ENCODE measurements at regions not wholly inside any gene's neighbourhood (a gene's known extent, or its start where the extent isn't known, plus 50 kb on each side); places are given as distances from the start of the nearest gene placed in this dataset.
"Not testable (repeated sequence)": the region's sequence is repeated elsewhere in the genome, so short reads cannot be mapped to it uniquely, and the experiment has no call there.

DNA sequence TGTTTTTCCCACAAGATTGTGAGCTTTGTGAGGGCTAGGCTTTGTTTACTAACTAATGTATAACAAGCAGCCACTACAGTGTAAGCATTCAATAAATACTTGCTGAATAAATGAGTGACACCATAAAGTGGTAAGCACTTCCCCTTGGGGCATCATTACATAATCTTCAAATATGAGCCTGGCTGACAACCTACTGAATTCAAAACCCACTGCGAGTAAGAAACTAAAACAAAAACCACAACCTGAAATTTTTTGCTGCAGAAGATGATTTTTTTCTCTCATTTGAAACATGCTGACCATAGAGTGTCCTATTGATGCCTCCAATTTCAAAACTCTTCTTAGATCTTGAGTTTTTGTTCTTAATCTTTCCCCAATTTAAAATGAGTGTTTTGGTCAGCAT, 331.3 kb upstream of the CCNG1 start:
- no peak for ATAC-seq
- H3K9me3 ChIP-seq (ENCODE audit: control insufficient read depth, insufficient read depth, low read length): no peaks in the 10 kb centered on the region
- WGBS (ENCODE audit: insufficient coverage): 71% methylated on average over 1 of the region's 1 CpG
- Mint-ChIP-seq H3K27me3 (ENCODE audit: low read depth in 2 of 2) (no peaks in the 10 kb centered on the region), H3K27ac (no peak overlapping the region), H3K4me1 (no peaks in the 10 kb centered on the region), H3K9me3 (peaks cover 19 to 20% of the 10 kb centered on the region in 2 donors), H3K4me3 (no peak overlapping the region), H3K36me3 (no peaks in the 10 kb centered on the region)
- intact Hi-C loops (cut with micrococcal nuclease): no loop called here
- no peaks in the 10 kb centered on the region for H3K27me3 ChIP-seq (ENCODE audit: control insufficient read depth, insufficient read depth, low read length)
- DNase-seq: no peak
- no peaks in the 10 kb centered on the region for H3K4me1 ChIP-seq (ENCODE audit: control insufficient read depth, insufficient read depth, low read length)
- no peaks in the 10 kb centered on the region for H3K36me3 ChIP-seq (ENCODE audit: control insufficient read depth, insufficient read depth, low read length)
- no peak overlapping the region for H3K27ac ChIP-seq (ENCODE audit: low read length)
- H3K4me3 ChIP-seq (ENCODE audit: low read length): no peak overlapping the region
- TF ChIP-seq, protein P1, sequence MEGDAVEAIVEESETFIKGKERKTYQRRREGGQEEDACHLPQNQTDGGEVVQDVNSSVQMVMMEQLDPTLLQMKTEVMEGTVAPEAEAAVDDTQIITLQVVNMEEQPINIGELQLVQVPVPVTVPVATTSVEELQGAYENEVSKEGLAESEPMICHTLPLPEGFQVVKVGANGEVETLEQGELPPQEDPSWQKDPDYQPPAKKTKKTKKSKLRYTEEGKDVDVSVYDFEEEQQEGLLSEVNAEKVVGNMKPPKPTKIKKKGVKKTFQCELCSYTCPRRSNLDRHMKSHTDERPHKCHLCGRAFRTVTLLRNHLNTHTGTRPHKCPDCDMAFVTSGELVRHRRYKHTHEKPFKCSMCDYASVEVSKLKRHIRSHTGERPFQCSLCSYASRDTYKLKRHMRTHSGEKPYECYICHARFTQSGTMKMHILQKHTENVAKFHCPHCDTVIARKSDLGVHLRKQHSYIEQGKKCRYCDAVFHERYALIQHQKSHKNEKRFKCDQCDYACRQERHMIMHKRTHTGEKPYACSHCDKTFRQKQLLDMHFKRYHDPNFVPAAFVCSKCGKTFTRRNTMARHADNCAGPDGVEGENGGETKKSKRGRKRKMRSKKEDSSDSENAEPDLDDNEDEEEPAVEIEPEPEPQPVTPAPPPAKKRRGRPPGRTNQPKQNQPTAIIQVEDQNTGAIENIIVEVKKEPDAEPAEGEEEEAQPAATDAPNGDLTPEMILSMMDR (IDR thresholded peaks at IDR 0.05): no peak

DNA sequence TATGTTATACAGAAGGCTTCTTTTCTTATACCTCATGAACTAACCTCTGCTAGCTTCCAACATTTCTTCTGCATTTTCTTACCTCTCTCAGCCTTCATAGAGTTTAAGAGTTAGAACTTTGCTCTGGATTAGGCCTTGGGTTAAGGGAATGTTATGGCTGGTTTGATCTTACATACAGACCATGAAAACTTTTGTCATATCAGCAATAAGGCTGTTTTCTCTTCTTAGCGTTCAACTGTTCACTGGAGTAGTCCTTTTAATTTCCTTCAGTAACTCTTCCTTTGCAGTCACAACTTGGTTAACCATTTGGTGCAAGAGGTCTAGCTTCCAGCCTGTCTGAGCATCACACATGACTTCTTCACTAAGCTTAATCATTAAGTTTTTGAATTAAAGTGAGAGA, 329.0 kb upstream of the CCNG1 start:
- Mint-ChIP-seq H3K36me3 (no peaks in the 10 kb centered on the region), H3K27ac (no peak overlapping the region), H3K9me3 (peaks cover 16 to 19% of the 10 kb centered on the region in 2 donors), H3K4me3 (no peak overlapping the region), H3K27me3 (ENCODE audit: low read depth in 2 of 2) (no peaks in the 10 kb centered on the region), H3K4me1 (no peaks in the 10 kb centered on the region)
- TF ChIP-seq, protein P1 (IDR thresholded peaks at IDR 0.05): no peak
- no peaks in the 10 kb centered on the region for H3K27me3 ChIP-seq (ENCODE audit: control insufficient read depth, insufficient read depth, low read length)
- 88% methylated on average over 1 of the region's 1 CpG for WGBS (ENCODE audit: insufficient coverage)
- no peaks in the 10 kb centered on the region for H3K9me3 ChIP-seq (ENCODE audit: control insufficient read depth, insufficient read depth, low read length)
- no peak for DNase-seq
- ATAC-seq: no peak
- H3K36me3 ChIP-seq (ENCODE audit: control insufficient read depth, insufficient read depth, low read length): no peaks in the 10 kb centered on the region
- no peak overlapping the region for H3K4me3 ChIP-seq (ENCODE audit: low read length)
- intact Hi-C loops (cut with micrococcal nuclease): no loop called here
- H3K4me1 ChIP-seq (ENCODE audit: control insufficient read depth, insufficient read depth, low read length): no peaks in the 10 kb centered on the region
- H3K27ac ChIP-seq (ENCODE audit: low read length): no peak overlapping the region

DNA sequence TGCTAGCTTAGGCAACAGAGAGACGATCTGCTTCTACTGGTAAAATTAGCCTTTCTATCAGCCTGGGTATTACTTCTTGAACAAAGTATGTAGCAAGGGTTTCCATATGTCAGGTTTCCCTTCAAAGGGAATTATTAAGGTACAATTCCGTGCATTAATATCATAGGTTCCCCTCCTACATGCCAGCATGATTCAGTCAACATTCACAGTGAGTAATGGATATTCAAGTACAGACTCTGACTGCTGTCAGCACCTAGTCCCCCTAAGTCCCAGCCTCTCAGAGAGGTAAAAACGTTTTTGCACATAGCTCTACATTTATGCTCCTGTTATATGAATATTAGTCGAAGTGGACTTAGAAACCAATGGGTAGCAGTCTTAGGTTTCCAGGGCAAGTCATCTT, 322.4 kb upstream of the CCNG1 start:
- Histone ChIP-seq H3K27ac (ENCODE audit: low read length) (no peak overlapping the region), H3K27me3 (ENCODE audit: control insufficient read depth, insufficient read depth, low read length) (no peaks in the 10 kb centered on the region), H3K36me3 (ENCODE audit: control insufficient read depth, insufficient read depth, low read length) (no peaks in the 10 kb centered on the region), H3K4me1 (ENCODE audit: control insufficient read depth, insufficient read depth, low read length) (no peaks in the 10 kb centered on the region), H3K9me3 (ENCODE audit: control insufficient read depth, insufficient read depth, low read length) (no peaks in the 10 kb centered on the region), H3K4me3 (ENCODE audit: low read length) (no peak overlapping the region)
- no peak overlapping the region for H3K27ac Mint-ChIP-seq
- DNase-seq (no peak), ATAC-seq (no peak)
- intact Hi-C loops (cut with micrococcal nuclease): no loop called here
- H3K4me3 Mint-ChIP-seq: no peak overlapping the region
- H3K9me3 Mint-ChIP-seq: peaks cover 9 to 17% of the 10 kb centered on the region in 2 donors
- no peaks in the 10 kb centered on the region for H3K36me3 Mint-ChIP-seq
- no peaks in the 10 kb centered on the region for H3K27me3 Mint-ChIP-seq (ENCODE audit: low read depth in 2 of 2)
- TF ChIP-seq, protein P1 (IDR thresholded peaks at IDR 0.05): no peak
- WGBS (ENCODE audit: insufficient coverage): 81% methylated on average over 3 of the region's 4 CpGs
- no peaks in the 10 kb centered on the region for H3K4me1 Mint-ChIP-seq

DNA sequence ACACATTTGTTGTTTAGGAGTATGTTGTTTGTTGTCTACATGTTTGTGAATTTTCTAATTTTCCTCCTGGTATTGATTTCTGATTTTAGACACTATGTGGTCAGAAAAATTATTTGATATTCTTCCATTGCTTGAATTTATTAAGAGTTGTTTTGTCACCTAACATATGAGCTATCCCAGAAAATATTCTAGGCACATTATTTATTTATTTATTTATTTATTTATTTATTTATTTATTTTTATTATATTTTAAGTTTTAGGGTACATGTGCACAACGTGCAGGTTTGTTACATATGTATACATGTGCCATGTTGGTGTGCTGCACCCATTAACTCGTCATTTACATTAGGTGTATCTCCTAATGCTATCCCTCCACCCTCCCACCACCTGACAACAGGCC, 320.8 kb upstream of the CCNG1 start:
- no CpG with 5 or more reads among the region's 2 CpGs for WGBS (ENCODE audit: insufficient coverage)
- H3K4me1 Mint-ChIP-seq; H3K36me3 ChIP-seq (ENCODE audit: control insufficient read depth, insufficient read depth, low read length); DNase-seq; H3K27ac ChIP-seq (ENCODE audit: low read length); H3K4me3 Mint-ChIP-seq; H3K36me3 Mint-ChIP-seq; H3K27me3 ChIP-seq (ENCODE audit: control insufficient read depth, insufficient read depth, low read length); H3K27me3 Mint-ChIP-seq (ENCODE audit: low read depth in 2 of 2); H3K9me3 ChIP-seq (ENCODE audit: control insufficient read depth, insufficient read depth, low read length); H3K4me3 ChIP-seq (ENCODE audit: low read length); H3K27ac Mint-ChIP-seq; H3K4me1 ChIP-seq (ENCODE audit: control insufficient read depth, insufficient read depth, low read length); intact Hi-C loops (cut with micrococcal nuclease); ATAC-seq: not testable (repeated sequence)
- peaks cover 8 to 22% of the 10 kb centered on the region in 2 donors for H3K9me3 Mint-ChIP-seq

Data from natural killer cell (primary cell).